HUES48 (cell line): ENCODE measurements at regions not wholly inside any gene's neighbourhood (a gene's known extent, or its start where the extent isn't known, plus 50 kb on each side); places are given as distances from the start of the nearest gene placed in this dataset.

Experiments used
- H3K27ac ChIP-seq: one replicate; pipeline ENCODE4 v1.7.0; 2013; ENCODE audit warnings: low read depth, low read length, inconsistent platforms
- H3K27me3 ChIP-seq: 2 replicates; pipeline ENCODE4 v1.6.1; 2013; ENCODE audit warnings: mild to moderate bottlenecking, low read length; ENCODE audit not compliant: control insufficient read depth, insufficient read depth
- H3K36me3 ChIP-seq: 2 replicates; pipeline ENCODE4 v1.6.1; 2013; ENCODE audit warnings: low read length; ENCODE audit not compliant: control insufficient read depth, insufficient read depth
- H3K4me1 ChIP-seq: 2 replicates; pipeline ENCODE4 v1.6.1; 2013; ENCODE audit warnings: mild to moderate bottlenecking, low read length; ENCODE audit not compliant: control insufficient read depth, insufficient read depth
- H3K4me3 ChIP-seq: 2 replicates; pipeline ENCODE4 v1.5.1; 2013; ENCODE audit warnings: mild to moderate bottlenecking, low read depth, low read length
- H3K9ac ChIP-seq: 2 replicates; pipeline ENCODE4 v1.6.1; 2013; ENCODE audit warnings: mild to moderate bottlenecking, low read depth, low read length, moderate library complexity
- H3K9me3 ChIP-seq: 2 replicates; pipeline ENCODE4 v1.6.1; 2013; ENCODE audit warnings: low read length; ENCODE audit not compliant: control insufficient read depth, insufficient read depth

- Histone ChIP-seq H3K9me3 (no peaks in the 10 kb centered on the region), H3K36me3 (no peaks in the 10 kb centered on the region), H3K4me3 (no peak overlapping the region), H3K27me3 (no peaks in the 10 kb centered on the region), H3K4me1 (peaks cover 4% of the 10 kb centered on the region; the same call in 1 of the 2 replicates), H3K9ac (no peak overlapping the region), H3K27ac (no peak overlapping the region)
Measured at GRCh38 chr3:95474338-95474737, 1340.1 kb upstream of the EPHA6 start.

DNA sequence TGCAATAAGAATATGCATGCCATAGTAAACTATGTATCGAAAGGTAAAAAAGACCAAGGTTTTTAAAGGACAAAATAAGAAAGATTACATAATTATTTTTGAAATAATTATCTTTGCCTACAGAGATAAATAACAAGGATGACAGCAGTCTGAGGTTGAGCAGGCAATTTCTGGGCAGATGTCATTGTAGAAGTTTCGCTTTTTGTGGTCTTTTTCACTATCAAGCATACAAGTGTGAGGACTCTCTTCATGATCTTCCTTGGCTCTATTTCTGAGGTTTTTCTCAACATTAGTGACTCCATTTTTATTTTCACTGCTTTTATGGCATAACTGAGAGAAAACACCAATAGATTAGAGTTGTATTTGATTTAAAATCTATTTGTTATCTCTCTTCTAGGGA lies 1337.9 kb upstream of the EPHA6 start:
- no peak overlapping the region for H3K27ac ChIP-seq
- no peak overlapping the region for H3K9ac ChIP-seq
- H3K4me3 ChIP-seq, result no peak overlapping the region
- no peaks in the 10 kb centered on the region for H3K9me3 ChIP-seq
- H3K36me3 ChIP-seq, result no peaks in the 10 kb centered on the region
- peaks cover 4% of the 10 kb centered on the region; the same call in 1 of the 2 replicates for H3K4me1 ChIP-seq
- H3K27me3 ChIP-seq, result no peaks in the 10 kb centered on the region

GRCh38 chr3:95506174-95506573 lies 1308.2 kb upstream of the EPHA6 start:
- Histone ChIP-seq H3K27ac (no peak overlapping the region), H3K4me1 (peaks cover 3% of the 10 kb centered on the region; the same call in 1 of the 2 replicates), H3K9ac (no peak overlapping the region), H3K27me3 (no peaks in the 10 kb centered on the region), H3K4me3 (no peak overlapping the region), H3K9me3 (0 out of 2 replicates have a peak, but pooled peaks cover 8% of the 10 kb centered on the region), H3K36me3 (no peaks in the 10 kb centered on the region)

GRCh38 chr3:95508124-95508523 lies 1306.3 kb upstream of the EPHA6 start:
- Histone ChIP-seq H3K27me3 (no peaks in the 10 kb centered on the region), H3K36me3 (no peaks in the 10 kb centered on the region), H3K4me1 (peaks cover 3% of the 10 kb centered on the region; the same call in 1 of the 2 replicates), H3K9ac (no peak overlapping the region), H3K4me3 (no peak overlapping the region), H3K27ac (no peak overlapping the region), H3K9me3 (0 out of 2 replicates have a peak, but pooled peaks cover 8% of the 10 kb centered on the region)

DNA sequence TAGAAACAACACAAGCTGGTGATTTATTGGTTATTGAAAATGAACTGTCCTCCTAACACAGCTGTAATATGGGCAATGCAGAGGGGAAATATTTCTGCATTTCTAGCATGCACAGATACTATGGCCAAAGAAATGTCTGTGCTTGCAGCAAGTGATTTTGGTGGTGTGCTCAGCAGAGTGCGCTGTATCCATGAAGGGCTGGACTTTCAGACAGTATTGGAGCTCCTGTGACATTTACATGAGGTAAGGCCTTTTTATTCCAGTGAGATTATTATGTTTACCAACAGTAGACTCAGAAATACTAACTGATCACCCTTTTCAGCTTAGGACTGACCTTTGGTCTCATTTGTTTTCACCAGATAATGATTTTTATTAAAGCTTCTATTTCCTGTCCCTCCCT lies 1302.6 kb upstream of the EPHA6 start:
- Histone ChIP-seq H3K4me3 (no peak overlapping the region), H3K4me1 (peaks cover 2% of the 10 kb centered on the region; the same call in 1 of the 2 replicates), H3K9me3 (0 out of 2 replicates have a peak, but pooled peaks cover 8% of the 10 kb centered on the region), H3K27me3 (no peaks in the 10 kb centered on the region), H3K36me3 (no peaks in the 10 kb centered on the region), H3K9ac (no peak overlapping the region), H3K27ac (no peak overlapping the region)

- no peak overlapping the region for H3K4me3 ChIP-seq
- H3K36me3 ChIP-seq, result no peaks in the 10 kb centered on the region
- H3K9ac ChIP-seq, result no peak overlapping the region
- H3K9me3 ChIP-seq, result 0 out of 2 replicates have a peak, but pooled peaks cover 8% of the 10 kb centered on the region
- no peak overlapping the region for H3K27ac ChIP-seq
- no peaks in the 10 kb centered on the region for H3K27me3 ChIP-seq
- H3K4me1 ChIP-seq, result no peaks in the 10 kb centered on the region
Measured at GRCh38 chr3:95514260-95514659, 1300.1 kb upstream of the EPHA6 start.

DNA sequence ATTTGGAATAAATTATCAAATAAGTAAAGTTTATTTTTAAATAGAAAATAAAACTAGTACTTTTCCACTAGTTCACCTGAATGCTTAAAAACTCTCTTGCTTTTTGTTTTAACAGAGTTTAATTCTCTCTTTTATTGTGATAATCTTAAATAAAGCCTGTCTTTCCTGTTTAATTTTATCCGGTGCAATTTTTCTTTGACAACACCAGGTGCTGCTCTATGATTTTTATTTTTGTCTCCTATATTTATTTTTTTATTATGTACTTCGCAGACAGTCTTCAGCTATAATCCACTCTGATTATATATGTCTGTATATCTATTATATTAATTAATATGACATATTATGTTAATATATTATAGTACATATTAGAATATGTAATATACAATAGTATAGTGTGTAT lies 1293.0 kb upstream of the EPHA6 start:
- Histone ChIP-seq H3K9me3 (no peaks in the 10 kb centered on the region), H3K4me1 (no peaks in the 10 kb centered on the region), H3K27ac (no peak overlapping the region), H3K4me3 (no peak overlapping the region), H3K9ac (no peak overlapping the region), H3K27me3 (no peaks in the 10 kb centered on the region), H3K36me3 (no peaks in the 10 kb centered on the region)

DNA sequence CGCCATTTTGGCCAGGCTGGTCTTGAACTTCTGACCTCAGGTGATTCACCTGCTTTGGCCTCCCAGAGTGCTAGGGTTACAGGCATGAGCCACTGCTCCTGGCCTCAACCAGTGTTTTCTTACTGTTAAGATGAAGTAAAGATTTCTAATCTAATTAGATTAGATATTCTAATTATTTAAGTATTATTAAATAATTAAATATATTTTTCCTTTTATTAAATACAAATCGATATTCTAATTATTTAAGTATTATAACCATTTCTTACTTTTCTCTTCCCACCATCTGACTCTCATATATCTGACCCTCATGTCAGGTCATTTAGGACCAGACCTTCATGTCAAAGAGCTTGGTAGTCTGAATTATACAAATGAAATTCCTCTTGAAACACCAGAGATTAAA lies 1291.9 kb upstream of the EPHA6 start:
- no peaks in the 10 kb centered on the region for H3K9me3 ChIP-seq
- H3K4me1 ChIP-seq, result no peaks in the 10 kb centered on the region

DNA sequence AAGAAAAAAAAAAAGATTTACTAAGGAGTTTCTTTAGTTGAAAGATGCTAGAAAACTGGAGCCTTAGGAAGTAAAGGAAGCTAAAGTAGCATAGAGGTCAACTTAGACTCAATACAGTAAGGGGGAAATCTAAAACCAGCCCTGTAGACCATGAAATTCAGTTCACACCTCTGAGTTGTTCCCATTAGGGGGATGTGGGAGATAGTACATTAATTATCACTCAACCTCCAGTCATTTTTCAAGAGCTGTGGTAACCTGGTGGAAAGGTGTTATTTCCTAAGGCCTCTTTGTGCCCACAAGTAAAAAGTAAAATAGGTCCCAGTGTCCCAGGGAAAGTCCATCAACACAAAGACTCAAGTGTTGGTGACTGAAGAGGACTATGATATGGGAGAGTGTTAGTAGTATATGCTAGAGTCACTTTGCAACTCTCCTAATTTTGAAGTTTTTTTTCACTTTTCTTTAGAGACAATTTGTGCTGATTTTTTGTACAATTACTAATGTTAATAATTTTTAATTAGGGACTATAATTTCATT lies 1274.4 kb upstream of the EPHA6 start:
- Histone ChIP-seq H3K9me3 (no peaks in the 10 kb centered on the region), H3K27ac (no peak overlapping the region), H3K4me1 (peaks cover 5% of the 10 kb centered on the region; the same call in 1 of the 2 replicates), H3K4me3 (no peak overlapping the region), H3K9ac (no peak overlapping the region), H3K36me3 (no peaks in the 10 kb centered on the region), H3K27me3 (no peaks in the 10 kb centered on the region)

More for the DNA sequence above, 1291.9 kb upstream of the EPHA6 start:
- Histone ChIP-seq H3K27me3 (no peaks in the 10 kb centered on the region), H3K27ac (no peak overlapping the region), H3K4me3 (no peak overlapping the region), H3K9ac (no peak overlapping the region), H3K36me3 (no peaks in the 10 kb centered on the region)

- no peak overlapping the region for H3K4me3 ChIP-seq
- H3K36me3 ChIP-seq, result no peaks in the 10 kb centered on the region
- no peak overlapping the region for H3K27ac ChIP-seq
- H3K9me3 ChIP-seq, result no peaks in the 10 kb centered on the region
- H3K4me1 ChIP-seq, result peaks cover 18% of the 10 kb centered on the region
- H3K27me3 ChIP-seq, result no peaks in the 10 kb centered on the region
- H3K9ac ChIP-seq, result no peak overlapping the region
Measured at GRCh38 chr3:95565502-95565901, 1248.9 kb upstream of the EPHA6 start.

DNA sequence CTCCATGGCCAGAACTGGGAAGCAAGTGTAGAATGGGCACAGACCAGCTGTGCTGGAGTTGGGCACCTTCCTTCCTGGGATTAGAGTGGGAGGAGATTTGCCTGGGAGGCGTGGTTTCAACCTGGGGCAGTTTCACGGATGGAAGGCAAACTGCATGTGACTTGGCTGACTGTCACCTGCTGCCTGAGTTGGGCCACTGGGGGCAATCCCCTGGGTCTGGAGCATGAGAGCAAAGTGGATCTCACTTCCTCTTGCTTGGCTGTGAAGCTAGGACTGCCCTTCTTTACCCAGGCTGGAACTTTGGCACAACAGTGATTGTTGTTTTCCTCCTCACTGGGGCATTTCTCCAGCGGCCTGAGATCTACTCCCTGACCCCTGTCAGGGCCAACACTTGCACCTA lies 1247.0 kb upstream of the EPHA6 start:
- Histone ChIP-seq H3K27me3 (no peaks in the 10 kb centered on the region), H3K4me3 (no peak overlapping the region), H3K4me1 (peaks cover 15% of the 10 kb centered on the region), H3K27ac (no peak overlapping the region), H3K9me3 (no peaks in the 10 kb centered on the region), H3K9ac (no peak overlapping the region), H3K36me3 (no peaks in the 10 kb centered on the region)
